H1 (cell line): ENCODE measurements at regions not wholly inside any gene's neighbourhood (a gene's known extent, or its start where the extent isn't known, plus 50 kb on each side); places are given as distances from the start of the nearest gene placed in this dataset.

Experiments used
- FOSL1 ChIP-seq: IDR thresholded peaks from 2 replicates; pipeline ENCODE4 v1.6.1; 2011; ENCODE audit warnings: mild to moderate bottlenecking, low read depth, low read length, moderate library complexity; ENCODE audit not compliant: insufficient read depth
- HDAC2 ChIP-seq, 2 experiments: fragments of 300-600 bp in 1 of 2; sonication (generic) in 1 of 2; IDR thresholded peaks; 2 replicates each; pipeline ENCODE4 v1.6.1; 2011 to 2012; ENCODE audit warnings: low read depth in 2 of 2, low read length in 2 of 2, mild to moderate bottlenecking in 2 of 2, moderate library complexity in 2 of 2, borderline replicate concordance in 1 of 2, inconsistent platforms in 1 of 2
- KDM4A ChIP-seq: IDR thresholded peaks from one replicate; pipeline ENCODE4 v1.7.1; 2012; ENCODE audit warnings: low read depth, mild to moderate bottlenecking, moderate library complexity, low read length, inconsistent platforms; ENCODE audit not compliant: severe bottlenecking
- RNF2 ChIP-seq: fragments of 200-900, 300-1000 bp; sonication (generic); IDR thresholded peaks from 2 replicates; pipeline ENCODE4 v1.7.1; 2016; ENCODE audit warnings: borderline replicate concordance, low read depth, mild to moderate bottlenecking, antibody characterized with exemption, low read length; ENCODE audit not compliant: poor library complexity, severe bottlenecking; ENCODE audit errors: missing control alignments
- SP2 ChIP-seq: IDR thresholded peaks from 2 replicates; pipeline ENCODE4 v1.6.1; 2012; ENCODE audit warnings: mild to moderate bottlenecking, low read length, inconsistent platforms
- SRF ChIP-seq: IDR thresholded peaks from 2 replicates; pipeline ENCODE4 v1.6.1; 2011; ENCODE audit warnings: mild to moderate bottlenecking, low read depth, low read length, moderate library complexity
- TAF1 ChIP-seq: IDR thresholded peaks from 2 replicates; pipeline ENCODE4 v1.6.1; 2011; ENCODE audit warnings: mild to moderate bottlenecking, low read depth, low read length
- TAF7 ChIP-seq: optimal IDR thresholded peaks from 2 replicates; pipeline ENCODE3; 2011; ENCODE audit warnings: low read depth, mild to moderate bottlenecking, inconsistent platforms, low read length, moderate library complexity, borderline replicate concordance
- YY1 ChIP-seq: IDR thresholded peaks from 2 replicates; pipeline ENCODE4 v1.6.1; 2011; ENCODE audit warnings: low read depth, mild to moderate bottlenecking, low read length
- ZNF274 ChIP-seq: IDR thresholded peaks from 2 replicates; pipeline ENCODE4 v1.7.0; 2012; ENCODE audit warnings: low read length, borderline replicate concordance; ENCODE audit errors: extremely low read depth
- TF ChIP-seq, protein P1 (sequence below): fragments of 300-600 bp; sonication (generic); IDR thresholded peaks from 2 replicates; pipeline ENCODE4 v1.7.1; 2012; ENCODE audit warnings: low read length, moderate library complexity, mild to moderate bottlenecking, inconsistent platforms; ENCODE audit not compliant: insufficient replicate concordance

DNA sequence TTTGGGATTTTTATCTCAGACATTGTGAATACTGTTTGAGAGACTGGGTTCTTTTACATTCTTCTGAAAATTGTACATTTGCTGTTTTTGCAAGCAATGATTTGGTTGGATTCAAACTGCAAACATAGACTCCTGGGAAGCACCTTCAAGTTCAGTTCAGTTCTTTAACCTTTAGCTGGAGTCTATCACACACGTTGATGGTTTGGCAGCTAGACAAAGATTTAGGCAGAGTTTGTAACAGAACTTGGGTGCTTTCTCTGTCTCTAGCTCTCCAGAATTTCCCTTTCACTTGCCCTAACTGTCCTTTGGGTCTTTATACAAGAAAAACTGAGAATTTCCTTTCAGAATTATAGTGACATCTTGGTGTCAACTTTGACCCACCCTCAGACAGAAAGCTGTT, 556.6 kb downstream of the DIAPH3 start (continued):
- TF ChIP-seq, protein P1, sequence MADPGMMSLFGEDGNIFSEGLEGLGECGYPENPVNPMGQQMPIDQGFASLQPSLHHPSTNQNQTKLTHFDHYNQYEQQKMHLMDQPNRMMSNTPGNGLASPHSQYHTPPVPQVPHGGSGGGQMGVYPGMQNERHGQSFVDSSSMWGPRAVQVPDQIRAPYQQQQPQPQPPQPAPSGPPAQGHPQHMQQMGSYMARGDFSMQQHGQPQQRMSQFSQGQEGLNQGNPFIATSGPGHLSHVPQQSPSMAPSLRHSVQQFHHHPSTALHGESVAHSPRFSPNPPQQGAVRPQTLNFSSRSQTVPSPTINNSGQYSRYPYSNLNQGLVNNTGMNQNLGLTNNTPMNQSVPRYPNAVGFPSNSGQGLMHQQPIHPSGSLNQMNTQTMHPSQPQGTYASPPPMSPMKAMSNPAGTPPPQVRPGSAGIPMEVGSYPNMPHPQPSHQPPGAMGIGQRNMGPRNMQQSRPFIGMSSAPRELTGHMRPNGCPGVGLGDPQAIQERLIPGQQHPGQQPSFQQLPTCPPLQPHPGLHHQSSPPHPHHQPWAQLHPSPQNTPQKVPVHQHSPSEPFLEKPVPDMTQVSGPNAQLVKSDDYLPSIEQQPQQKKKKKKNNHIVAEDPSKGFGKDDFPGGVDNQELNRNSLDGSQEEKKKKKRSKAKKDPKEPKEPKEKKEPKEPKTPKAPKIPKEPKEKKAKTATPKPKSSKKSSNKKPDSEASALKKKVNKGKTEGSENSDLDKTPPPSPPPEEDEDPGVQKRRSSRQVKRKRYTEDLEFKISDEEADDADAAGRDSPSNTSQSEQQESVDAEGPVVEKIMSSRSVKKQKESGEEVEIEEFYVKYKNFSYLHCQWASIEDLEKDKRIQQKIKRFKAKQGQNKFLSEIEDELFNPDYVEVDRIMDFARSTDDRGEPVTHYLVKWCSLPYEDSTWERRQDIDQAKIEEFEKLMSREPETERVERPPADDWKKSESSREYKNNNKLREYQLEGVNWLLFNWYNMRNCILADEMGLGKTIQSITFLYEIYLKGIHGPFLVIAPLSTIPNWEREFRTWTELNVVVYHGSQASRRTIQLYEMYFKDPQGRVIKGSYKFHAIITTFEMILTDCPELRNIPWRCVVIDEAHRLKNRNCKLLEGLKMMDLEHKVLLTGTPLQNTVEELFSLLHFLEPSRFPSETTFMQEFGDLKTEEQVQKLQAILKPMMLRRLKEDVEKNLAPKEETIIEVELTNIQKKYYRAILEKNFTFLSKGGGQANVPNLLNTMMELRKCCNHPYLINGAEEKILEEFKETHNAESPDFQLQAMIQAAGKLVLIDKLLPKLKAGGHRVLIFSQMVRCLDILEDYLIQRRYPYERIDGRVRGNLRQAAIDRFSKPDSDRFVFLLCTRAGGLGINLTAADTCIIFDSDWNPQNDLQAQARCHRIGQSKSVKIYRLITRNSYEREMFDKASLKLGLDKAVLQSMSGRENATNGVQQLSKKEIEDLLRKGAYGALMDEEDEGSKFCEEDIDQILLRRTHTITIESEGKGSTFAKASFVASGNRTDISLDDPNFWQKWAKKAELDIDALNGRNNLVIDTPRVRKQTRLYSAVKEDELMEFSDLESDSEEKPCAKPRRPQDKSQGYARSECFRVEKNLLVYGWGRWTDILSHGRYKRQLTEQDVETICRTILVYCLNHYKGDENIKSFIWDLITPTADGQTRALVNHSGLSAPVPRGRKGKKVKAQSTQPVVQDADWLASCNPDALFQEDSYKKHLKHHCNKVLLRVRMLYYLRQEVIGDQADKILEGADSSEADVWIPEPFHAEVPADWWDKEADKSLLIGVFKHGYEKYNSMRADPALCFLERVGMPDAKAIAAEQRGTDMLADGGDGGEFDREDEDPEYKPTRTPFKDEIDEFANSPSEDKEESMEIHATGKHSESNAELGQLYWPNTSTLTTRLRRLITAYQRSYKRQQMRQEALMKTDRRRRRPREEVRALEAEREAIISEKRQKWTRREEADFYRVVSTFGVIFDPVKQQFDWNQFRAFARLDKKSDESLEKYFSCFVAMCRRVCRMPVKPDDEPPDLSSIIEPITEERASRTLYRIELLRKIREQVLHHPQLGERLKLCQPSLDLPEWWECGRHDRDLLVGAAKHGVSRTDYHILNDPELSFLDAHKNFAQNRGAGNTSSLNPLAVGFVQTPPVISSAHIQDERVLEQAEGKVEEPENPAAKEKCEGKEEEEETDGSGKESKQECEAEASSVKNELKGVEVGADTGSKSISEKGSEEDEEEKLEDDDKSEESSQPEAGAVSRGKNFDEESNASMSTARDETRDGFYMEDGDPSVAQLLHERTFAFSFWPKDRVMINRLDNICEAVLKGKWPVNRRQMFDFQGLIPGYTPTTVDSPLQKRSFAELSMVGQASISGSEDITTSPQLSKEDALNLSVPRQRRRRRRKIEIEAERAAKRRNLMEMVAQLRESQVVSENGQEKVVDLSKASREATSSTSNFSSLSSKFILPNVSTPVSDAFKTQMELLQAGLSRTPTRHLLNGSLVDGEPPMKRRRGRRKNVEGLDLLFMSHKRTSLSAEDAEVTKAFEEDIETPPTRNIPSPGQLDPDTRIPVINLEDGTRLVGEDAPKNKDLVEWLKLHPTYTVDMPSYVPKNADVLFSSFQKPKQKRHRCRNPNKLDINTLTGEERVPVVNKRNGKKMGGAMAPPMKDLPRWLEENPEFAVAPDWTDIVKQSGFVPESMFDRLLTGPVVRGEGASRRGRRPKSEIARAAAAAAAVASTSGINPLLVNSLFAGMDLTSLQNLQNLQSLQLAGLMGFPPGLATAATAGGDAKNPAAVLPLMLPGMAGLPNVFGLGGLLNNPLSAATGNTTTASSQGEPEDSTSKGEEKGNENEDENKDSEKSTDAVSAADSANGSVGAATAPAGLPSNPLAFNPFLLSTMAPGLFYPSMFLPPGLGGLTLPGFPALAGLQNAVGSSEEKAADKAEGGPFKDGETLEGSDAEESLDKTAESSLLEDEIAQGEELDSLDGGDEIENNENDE = no peak
- no peak for TF ChIP-seq ZNF274
- TF ChIP-seq YY1 = no peak
- no peak for TF ChIP-seq TAF1
- TF ChIP-seq HDAC2 (IDR thresholded peaks at IDR 0.05; ENCODE audit: borderline replicate concordance in 1 of 2, low read depth in 2 of 2, low read length in 2 of 2) = no peak
- no peak for TF ChIP-seq SRF
- TF ChIP-seq KDM4A = no peak
- no peak for TF ChIP-seq SP2
- no peak for TF ChIP-seq RNF2
- no peak for TF ChIP-seq FOSL1
- no peak for TF ChIP-seq TAF7
